Spleen (tissue), 7 donors: ENCODE measurements at regions not wholly inside any gene's neighbourhood (a gene's known extent, or its start where the extent isn't known, plus 50 kb on each side); places are given as distances from the start of the nearest gene placed in this dataset.
"Not testable (repeated sequence)": the region's sequence is repeated elsewhere in the genome, so short reads cannot be mapped to it uniquely, and the experiment has no call there.

Experiments used
- POLR2A ChIP-seq, 3 donors: fragments of 450-650 bp; IDR thresholded peaks; one replicate each; pipeline ENCODE4 v1.5.1; 2017; ENCODE audit warnings: antibody characterized with exemption in 3 of 3, mild to moderate bottlenecking in 1 of 3
- TF ChIP-seq, protein P1 (sequence below), 11 experiments: fragments of 200-600 bp in 7 of 11; fragments of 450-650 bp in 4 of 11; sonication (generic) in 4 of 11; IDR thresholded peaks in 8 of 11; conservative IDR thresholded peaks in 3 of 11; 1 replicate in 7 of 11; 2 replicates in 4 of 11; pipeline versions ENCODE4 v1.4.0 to v1.8.0; 2016 to 2021; ENCODE audit warnings: antibody characterized with exemption in 11 of 11, inconsistent platforms in 4 of 11, mild to moderate bottlenecking in 1 of 11
- donor health status: DM: no; HTN: no; CAD: no; lungs with moderate emphysema.
- donor health status: DM: no; HTN: no; CAD: no.
- donor health status: DM: no; HTN: no; CAD: no.

GRCh38 chr17:34038786-34039185 is 216.3 kb upstream of the CCL2 start:
- TF ChIP-seq, protein P1, sequence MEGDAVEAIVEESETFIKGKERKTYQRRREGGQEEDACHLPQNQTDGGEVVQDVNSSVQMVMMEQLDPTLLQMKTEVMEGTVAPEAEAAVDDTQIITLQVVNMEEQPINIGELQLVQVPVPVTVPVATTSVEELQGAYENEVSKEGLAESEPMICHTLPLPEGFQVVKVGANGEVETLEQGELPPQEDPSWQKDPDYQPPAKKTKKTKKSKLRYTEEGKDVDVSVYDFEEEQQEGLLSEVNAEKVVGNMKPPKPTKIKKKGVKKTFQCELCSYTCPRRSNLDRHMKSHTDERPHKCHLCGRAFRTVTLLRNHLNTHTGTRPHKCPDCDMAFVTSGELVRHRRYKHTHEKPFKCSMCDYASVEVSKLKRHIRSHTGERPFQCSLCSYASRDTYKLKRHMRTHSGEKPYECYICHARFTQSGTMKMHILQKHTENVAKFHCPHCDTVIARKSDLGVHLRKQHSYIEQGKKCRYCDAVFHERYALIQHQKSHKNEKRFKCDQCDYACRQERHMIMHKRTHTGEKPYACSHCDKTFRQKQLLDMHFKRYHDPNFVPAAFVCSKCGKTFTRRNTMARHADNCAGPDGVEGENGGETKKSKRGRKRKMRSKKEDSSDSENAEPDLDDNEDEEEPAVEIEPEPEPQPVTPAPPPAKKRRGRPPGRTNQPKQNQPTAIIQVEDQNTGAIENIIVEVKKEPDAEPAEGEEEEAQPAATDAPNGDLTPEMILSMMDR (IDR thresholded peaks at IDR 0.05 in 8 of 11, conservative IDR thresholded peaks at IDR 0.05 in 3 of 11), result not testable (repeated sequence)
- not testable (repeated sequence) for TF ChIP-seq POLR2A (IDR thresholded peaks at IDR 0.05)
